OCI-LY3 (cell line): ENCODE measurements at regions not wholly inside any gene's neighbourhood (a gene's known extent, or its start where the extent isn't known, plus 50 kb on each side); places are given as distances from the start of the nearest gene placed in this dataset.

Source experiments
- CTCF ChIP-seq: fragments of 200-600, 300-600 bp; sonication (generic); IDR thresholded peaks from 2 replicates; pipeline ENCODE4 v1.5.1; 2014; ENCODE audit warnings: antibody characterized with exemption, low read length, low read depth
- EZH2phosphoT487 ChIP-seq: fragments of 200-600 bp; shearing (Covaris generic); IDR thresholded peaks from 2 replicates; pipeline ENCODE4 v1.6.1; 2018; ENCODE audit warnings: antibody characterized with exemption, mixed run types, low read depth

- TF ChIP-seq EZH2phosphoT487 (no peak), CTCF (no peak)
Measured at GRCh38 chr1:212554401-212554800, 54.2 kb upstream of the ATF3 start.
